PC-9 (cell line): ENCODE measurements at regions not wholly inside any gene's neighbourhood (a gene's known extent, or its start where the extent isn't known, plus 50 kb on each side); places are given as distances from the start of the nearest gene placed in this dataset.

Experiments
- CTCF ChIP-seq: fragments of 200-600 bp; sonication (generic); conservative IDR thresholded peaks from 2 replicates; pipeline ENCODE4 v1.6.1; 2017; ENCODE audit warnings: mixed run types, antibody characterized with exemption, mild to moderate bottlenecking, moderate library complexity
- EZH2 ChIP-seq: fragments of 200-600 bp; sonication (generic); IDR thresholded peaks from 2 replicates; pipeline ENCODE4 v1.8.0; 2017; ENCODE audit warnings: antibody characterized with exemption, low read depth

GRCh38 chrX:115902995-115903394 lies 267.5 kb upstream of the AGTR2 start:
- TF ChIP-seq CTCF (no peak), EZH2 (no peak)
